ENCODE measurements at regions not wholly inside any gene's neighbourhood (a gene's known extent, or its start where the extent isn't known, plus 50 kb on each side); places are given as distances from the start of the nearest gene placed in this dataset.

DNA sequence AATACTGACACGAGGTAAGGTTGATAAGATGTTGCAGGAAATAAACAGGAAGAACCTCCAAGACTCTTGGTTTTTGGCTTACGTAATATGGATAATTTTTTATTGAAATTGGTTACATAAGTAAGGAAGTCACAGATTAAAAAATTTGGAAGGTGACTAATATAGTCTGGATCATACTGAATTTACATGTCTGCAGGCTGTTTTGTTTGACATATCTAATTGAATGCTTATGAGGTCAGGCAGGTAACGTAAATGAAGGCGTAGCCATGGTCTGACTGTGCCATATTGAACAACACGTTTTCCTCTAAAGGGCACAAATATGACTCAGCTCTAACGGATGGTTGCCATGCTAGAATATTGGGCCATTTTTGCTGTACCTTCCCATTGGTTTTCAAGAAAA lies 648.1 kb upstream of the NOVA1 start:
- no peaks in the 10 kb centered on the region for H3K36me3 ChIP-seq (replicated peaks in 1 of 2; ENCODE audit: control extremely low read depth in 1 of 2, control insufficient read depth in 1 of 2, extremely low read depth in 1 of 2, insufficient read depth in 2 of 2, low read length in 1 of 2)
- no peak for DNase-seq
- peaks cover 2% of the 10 kb centered on the region for H3K9me3 Mint-ChIP-seq (ENCODE audit: insufficient read depth)

DNA sequence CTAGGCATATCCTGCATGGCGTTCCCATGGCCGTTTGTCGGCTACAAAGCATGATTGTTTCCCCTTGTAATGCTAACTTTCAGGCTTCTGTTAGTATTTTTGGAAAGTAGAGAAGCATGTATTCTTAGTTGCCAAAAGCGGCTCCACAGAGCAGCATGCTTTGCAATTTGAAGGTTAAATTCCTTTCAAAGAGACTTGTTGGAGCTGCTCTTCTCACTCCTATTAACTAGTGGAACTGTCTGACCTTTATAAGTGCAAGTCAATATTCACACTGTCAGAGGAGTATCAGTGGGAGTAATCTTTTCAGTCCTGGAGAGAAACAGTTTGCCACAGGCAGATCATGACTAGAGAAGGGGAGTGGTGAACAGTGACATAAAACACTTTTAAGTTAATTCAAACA lies 656.1 kb upstream of the NOVA1 start:
- no peak for ATAC-seq (ENCODE audit: low read depth)
- H3K79me2 ChIP-seq (ENCODE audit: control insufficient read depth, insufficient read depth, low read length) = no peaks in the 10 kb centered on the region
- DNase-seq = no peak
- no peak overlapping the region for H3K4me2 ChIP-seq (replicated peaks; ENCODE audit: low read depth, low read length, poor library complexity, severe bottlenecking)
- no peak overlapping the region for H3K9ac ChIP-seq (ENCODE audit: low read length)
- H3K27ac ChIP-seq (ENCODE audit: low read length in 2 of 2) = no peak overlapping the region
- H3K4me3 ChIP-seq (ENCODE audit: control extremely low read depth in 1 of 5, extremely low read depth in 1 of 5, insufficient read depth in 1 of 5, low read depth in 2 of 5, low read length in 4 of 5) = no peak overlapping the region
- TF ChIP-seq, protein P1, sequence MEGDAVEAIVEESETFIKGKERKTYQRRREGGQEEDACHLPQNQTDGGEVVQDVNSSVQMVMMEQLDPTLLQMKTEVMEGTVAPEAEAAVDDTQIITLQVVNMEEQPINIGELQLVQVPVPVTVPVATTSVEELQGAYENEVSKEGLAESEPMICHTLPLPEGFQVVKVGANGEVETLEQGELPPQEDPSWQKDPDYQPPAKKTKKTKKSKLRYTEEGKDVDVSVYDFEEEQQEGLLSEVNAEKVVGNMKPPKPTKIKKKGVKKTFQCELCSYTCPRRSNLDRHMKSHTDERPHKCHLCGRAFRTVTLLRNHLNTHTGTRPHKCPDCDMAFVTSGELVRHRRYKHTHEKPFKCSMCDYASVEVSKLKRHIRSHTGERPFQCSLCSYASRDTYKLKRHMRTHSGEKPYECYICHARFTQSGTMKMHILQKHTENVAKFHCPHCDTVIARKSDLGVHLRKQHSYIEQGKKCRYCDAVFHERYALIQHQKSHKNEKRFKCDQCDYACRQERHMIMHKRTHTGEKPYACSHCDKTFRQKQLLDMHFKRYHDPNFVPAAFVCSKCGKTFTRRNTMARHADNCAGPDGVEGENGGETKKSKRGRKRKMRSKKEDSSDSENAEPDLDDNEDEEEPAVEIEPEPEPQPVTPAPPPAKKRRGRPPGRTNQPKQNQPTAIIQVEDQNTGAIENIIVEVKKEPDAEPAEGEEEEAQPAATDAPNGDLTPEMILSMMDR (IDR thresholded peaks at IDR 0.05) = no peak
- no peak for TF ChIP-seq EZH2 (IDR thresholded peaks at IDR 0.05; ENCODE audit: borderline replicate concordance, insufficient read depth, low read depth, low read length, poor library complexity, severe bottlenecking)
- no peaks in the 10 kb centered on the region for H3K4me1 ChIP-seq (ENCODE audit: control insufficient read depth in 2 of 2, insufficient read depth in 2 of 2, low read length in 2 of 2)
- CTCF ChIA-PET = no interaction called here
- Mint-ChIP-seq H3K4me1 (no peaks in the 10 kb centered on the region), H3K27ac (no peak overlapping the region), H3K27me3 (no peaks in the 10 kb centered on the region), H3K9me3 (ENCODE audit: insufficient read depth) (no peaks in the 10 kb centered on the region), H3K4me3 (no peak overlapping the region)
- POLR2A ChIA-PET = no interaction called here
- H3K9me3 ChIP-seq (ENCODE audit: control extremely low read depth in 1 of 3, control insufficient read depth in 2 of 3, insufficient read depth in 1 of 3, low read length in 2 of 3) = no peaks in the 10 kb centered on the region
- intact Hi-C loops (cut with micrococcal nuclease) = no loop called here
- no peaks in the 10 kb centered on the region for H4K20me1 ChIP-seq (ENCODE audit: control insufficient read depth, insufficient read depth, low read length, poor library complexity, severe bottlenecking)
- no peak overlapping the region for H2AFZ ChIP-seq (ENCODE audit: insufficient read depth, low read depth, low read length, poor library complexity, severe bottlenecking)
- no CpG with 5 or more reads among the region's 4 CpGs for WGBS (ENCODE audit: insufficient coverage)
- no peaks in the 10 kb centered on the region for H3K27me3 ChIP-seq (replicated peaks in 1 of 4; ENCODE audit: control extremely low read depth in 1 of 4, control insufficient read depth in 3 of 4, insufficient read depth in 4 of 4, low read length in 3 of 4)
- no peaks in the 10 kb centered on the region for H3K36me3 ChIP-seq (replicated peaks in 1 of 2; ENCODE audit: control extremely low read depth in 1 of 2, control insufficient read depth in 1 of 2, extremely low read depth in 1 of 2, insufficient read depth in 2 of 2, low read length in 1 of 2)

More for the DNA sequence above, 648.1 kb upstream of the NOVA1 start:
- Histone ChIP-seq H3K9me3 (ENCODE audit: control extremely low read depth in 1 of 3, control insufficient read depth in 2 of 3, insufficient read depth in 1 of 3, low read length in 2 of 3) (peaks cover 0 to 4% (median 0%) of the 10 kb centered on the region in 3 donors), H3K27me3 (replicated peaks in 1 of 4; ENCODE audit: control extremely low read depth in 1 of 4, control insufficient read depth in 3 of 4, insufficient read depth in 4 of 4, low read length in 3 of 4) (no peaks in the 10 kb centered on the region), H3K4me3 (ENCODE audit: control extremely low read depth in 1 of 5, extremely low read depth in 1 of 5, insufficient read depth in 1 of 5, low read depth in 2 of 5, low read length in 4 of 5) (no peak overlapping the region), H3K27ac (ENCODE audit: low read length in 2 of 2) (no peak overlapping the region), H3K4me1 (ENCODE audit: control insufficient read depth in 2 of 2, insufficient read depth in 2 of 2, low read length in 2 of 2) (no peaks in the 10 kb centered on the region), H3K79me2 (ENCODE audit: control insufficient read depth, insufficient read depth, low read length) (no peaks in the 10 kb centered on the region), H3K9ac (ENCODE audit: low read length) (no peak overlapping the region), H2AFZ (ENCODE audit: insufficient read depth, low read depth, low read length, poor library complexity, severe bottlenecking) (no peak overlapping the region), H3K4me2 (replicated peaks; ENCODE audit: low read depth, low read length, poor library complexity, severe bottlenecking) (no peak overlapping the region), H4K20me1 (ENCODE audit: control insufficient read depth, insufficient read depth, low read length, poor library complexity, severe bottlenecking) (no peaks in the 10 kb centered on the region)
- no peak overlapping the region for H3K27ac Mint-ChIP-seq
- TF ChIP-seq, protein P1 (IDR thresholded peaks at IDR 0.05) = no peak
- TF ChIP-seq EZH2 (IDR thresholded peaks at IDR 0.05; ENCODE audit: borderline replicate concordance, insufficient read depth, low read depth, low read length, poor library complexity, severe bottlenecking) = no peak
- no peak overlapping the region for H3K4me3 Mint-ChIP-seq
- no peak for ATAC-seq (ENCODE audit: low read depth)
- no peaks in the 10 kb centered on the region for H3K4me1 Mint-ChIP-seq
- no peaks in the 10 kb centered on the region for H3K27me3 Mint-ChIP-seq
- whole genome bisulfite sequencing (ENCODE audit: insufficient coverage) = 83% methylated on average over 4 of the region's 6 CpGs
- CTCF ChIA-PET = no interaction called here
- intact Hi-C loops (cut with micrococcal nuclease) = no loop called here
- POLR2A ChIA-PET = no interaction called here
